ENCODE measurements at regions not wholly inside any gene's neighbourhood (a gene's known extent, or its start where the extent isn't known, plus 50 kb on each side); places are given as distances from the start of the nearest gene placed in this dataset.

GRCh38 chr6:97459535-97459934 is 176.5 kb upstream of the MMS22L start:
- TF ChIP-seq CTCF (IDR thresholded peaks at IDR 0.05): no peak

- no peak for TF ChIP-seq CTCF (IDR thresholded peaks at IDR 0.05)
These were observed 177.0 kb upstream of the MMS22L start for GRCh38 chr6:97459986-97460385.

- no peak for TF ChIP-seq CTCF (IDR thresholded peaks at IDR 0.05)
These were observed 177.5 kb upstream of the MMS22L start for GRCh38 chr6:97460394-97461080.

- TF ChIP-seq CTCF (IDR thresholded peaks at IDR 0.05): no peak
These were observed 178.2 kb upstream of the MMS22L start for GRCh38 chr6:97461218-97461617.

GRCh38 chr6:97462031-97462430 is 179.0 kb upstream of the MMS22L start:
- no peak for TF ChIP-seq CTCF (IDR thresholded peaks at IDR 0.05)

GRCh38 chr6:97462938-97463598 is 180.1 kb upstream of the MMS22L start:
- TF ChIP-seq CTCF (IDR thresholded peaks at IDR 0.05): no peak

GRCh38 chr6:97465877-97466561 is 183.0 kb upstream of the MMS22L start:
- no peak for TF ChIP-seq CTCF (IDR thresholded peaks at IDR 0.05)
